GM12865 (cell line): ENCODE measurements at regions not wholly inside any gene's neighbourhood (a gene's known extent, or its start where the extent isn't known, plus 50 kb on each side); places are given as distances from the start of the nearest gene placed in this dataset.
"Not testable (repeated sequence)": the region's sequence is repeated elsewhere in the genome, so short reads cannot be mapped to it uniquely, and the experiment has no call there.

ENCODE experiments used
- DNase-seq: peaks from one replicate; pipeline ENCODE4 v3.0.0; 2010; ENCODE audit warnings: low read depth
- H3K4me3 ChIP-seq: 2 replicates; pipeline ENCODE4 v1.5.1; 2011; ENCODE audit warnings: mild to moderate bottlenecking, low read depth, low read length, control low read depth
- CTCF ChIP-seq: IDR thresholded peaks from 2 replicates; pipeline ENCODE4 v1.5.1; 2011; ENCODE audit warnings: low read length, control low read depth, low read depth, inconsistent platforms; ENCODE audit not compliant: insufficient read depth; ENCODE audit errors: missing control alignments

GRCh38 chr16:61148930-61149329, 887.3 kb downstream of the CDH8 start:
- DNase-seq, result peak; percentile 1
- TF ChIP-seq CTCF, result no peak
- no peak overlapping the region for H3K4me3 ChIP-seq

GRCh38 chr16:61146429-61146828, 889.8 kb downstream of the CDH8 start:
- H3K4me3 ChIP-seq, result no peak overlapping the region
- DNase-seq, result peak; percentile 2
- TF ChIP-seq CTCF, result no peak

GRCh38 chr16:61131447-61131846, 904.8 kb downstream of the CDH8 start:
- no peak overlapping the region for H3K4me3 ChIP-seq
- no peak for TF ChIP-seq CTCF
- DNase-seq, result no peak

GRCh38 chr16:61128545-61129323, 907.5 kb downstream of the CDH8 start:
- no peak for TF ChIP-seq CTCF
- H3K4me3 ChIP-seq, result no peak overlapping the region
- no peak for DNase-seq

GRCh38 chr16:61105544-61105943, 930.7 kb downstream of the CDH8 start:
- DNase-seq, result no peak
- TF ChIP-seq CTCF, result no peak
- no peak overlapping the region for H3K4me3 ChIP-seq

- DNase-seq, result no peak
- no peak for TF ChIP-seq CTCF
- H3K4me3 ChIP-seq, result no peak overlapping the region
Measured at GRCh38 chr16:61098505-61098904, 937.7 kb downstream of the CDH8 start.

- H3K4me3 ChIP-seq, DNase-seq: not testable (repeated sequence)
Measured at GRCh38 chr16:61091300-61091699, 944.9 kb downstream of the CDH8 start.
